Activated naive CD8-positive, alpha-beta T cell treated with anti-CD3 and anti-CD28 coated beads, Interleukin-2, amount 50 U/mL, for 24 hours (primary cell): ENCODE measurements at regions not wholly inside any gene's neighbourhood (a gene's known extent, or its start where the extent isn't known, plus 50 kb on each side); places are given as distances from the start of the nearest gene placed in this dataset.

Experiments used
- ATAC-seq: fragments of 150-1000 bp; cut with Tn5 transposase; one replicate; pipeline ENCODE4 v1.10.0; 2021
- DNase-seq: peaks from one replicate; pipeline ENCODE4 v3.0.0; 2021
- H3K27ac Mint-ChIP-seq: one replicate; pipeline ENCODE4 v1.8.0; 2021; ENCODE audit warnings: mild to moderate bottlenecking, mixed read lengths
- H3K27me3 Mint-ChIP-seq: one replicate; pipeline ENCODE4 v1.8.0; 2021; ENCODE audit warnings: mixed read lengths
- H3K36me3 Mint-ChIP-seq: one replicate; pipeline ENCODE4 v1.8.0; 2021; ENCODE audit warnings: low read depth, mixed read lengths
- H3K4me1 Mint-ChIP-seq: one replicate; pipeline ENCODE4 v1.8.0; 2021; ENCODE audit warnings: mixed read lengths
- H3K4me3 Mint-ChIP-seq: one replicate; pipeline ENCODE4 v1.8.0; 2021; ENCODE audit warnings: mild to moderate bottlenecking, moderate library complexity, mixed read lengths
- H3K9me3 Mint-ChIP-seq: one replicate; pipeline ENCODE4 v1.8.0; 2021; ENCODE audit warnings: mixed read lengths

DNA sequence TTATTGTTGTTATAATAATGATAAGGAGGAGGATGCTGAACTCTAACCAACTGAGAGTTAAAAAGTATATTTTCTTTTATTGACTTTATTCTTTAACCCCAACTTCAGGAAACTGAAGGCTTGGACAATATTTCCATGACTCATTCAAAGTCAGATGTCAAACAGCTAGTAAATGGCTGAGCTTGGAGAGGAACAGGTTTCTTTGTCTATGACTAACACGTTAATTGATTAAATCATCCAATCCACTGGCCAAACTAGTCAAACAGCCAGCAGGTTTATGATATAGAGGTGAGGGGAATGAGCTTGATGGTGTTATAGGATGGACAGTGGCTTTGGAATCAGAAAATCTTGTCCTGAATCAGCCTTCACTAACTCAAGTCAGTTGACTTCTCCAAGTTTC is 119.1 kb upstream of the WDR11 start:
- no peak for ATAC-seq

DNA sequence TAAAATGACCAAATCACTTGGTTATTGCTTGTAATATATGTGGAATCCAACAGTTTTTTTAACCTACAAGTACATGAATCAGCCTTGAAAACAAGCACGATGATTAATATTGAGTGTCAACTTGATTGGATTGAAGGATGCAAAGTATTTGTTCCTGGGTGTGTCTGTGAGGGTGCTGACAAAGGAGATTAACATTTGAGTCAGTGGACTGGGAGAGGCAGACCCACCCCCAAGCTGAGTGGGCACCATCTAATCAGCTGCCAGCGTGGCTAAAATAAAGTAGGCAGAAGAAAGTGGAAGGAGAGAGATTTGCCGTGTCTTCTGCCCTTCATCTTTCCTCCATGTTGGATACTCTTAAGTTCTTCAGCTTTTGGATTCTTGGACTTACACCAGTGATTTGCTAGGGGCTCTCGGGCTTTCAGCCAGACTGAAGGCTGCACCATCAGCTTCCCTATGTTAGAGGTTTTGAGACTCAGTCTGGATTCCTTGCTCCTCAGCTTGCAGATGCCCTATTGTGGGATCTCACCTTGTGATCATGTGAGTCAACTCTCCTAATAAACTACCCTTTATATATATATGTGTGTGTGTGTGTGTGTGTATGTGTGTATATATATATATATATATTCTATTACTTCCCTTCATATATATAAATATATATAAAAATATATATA is 118.4 kb upstream of the WDR11 start:
- H3K27me3 Mint-ChIP-seq, result peaks cover 2% of the 10 kb centered on the region
- H3K27ac Mint-ChIP-seq, result no peak overlapping the region
- H3K36me3 Mint-ChIP-seq, result no peaks in the 10 kb centered on the region
- no peaks in the 10 kb centered on the region for H3K9me3 Mint-ChIP-seq
- DNase-seq (no peak), ATAC-seq (peak; percentile 57)
- H3K4me1 Mint-ChIP-seq, result no peaks in the 10 kb centered on the region
- H3K4me3 Mint-ChIP-seq, result no peak overlapping the region

More for the DNA sequence above, 119.1 kb upstream of the WDR11 start:
- Mint-ChIP-seq H3K4me1 (no peaks in the 10 kb centered on the region), H3K4me3 (no peak overlapping the region), H3K27ac (no peak overlapping the region), H3K27me3 (peaks cover 2% of the 10 kb centered on the region), H3K36me3 (no peaks in the 10 kb centered on the region), H3K9me3 (no peaks in the 10 kb centered on the region)
- no peak for DNase-seq

DNA sequence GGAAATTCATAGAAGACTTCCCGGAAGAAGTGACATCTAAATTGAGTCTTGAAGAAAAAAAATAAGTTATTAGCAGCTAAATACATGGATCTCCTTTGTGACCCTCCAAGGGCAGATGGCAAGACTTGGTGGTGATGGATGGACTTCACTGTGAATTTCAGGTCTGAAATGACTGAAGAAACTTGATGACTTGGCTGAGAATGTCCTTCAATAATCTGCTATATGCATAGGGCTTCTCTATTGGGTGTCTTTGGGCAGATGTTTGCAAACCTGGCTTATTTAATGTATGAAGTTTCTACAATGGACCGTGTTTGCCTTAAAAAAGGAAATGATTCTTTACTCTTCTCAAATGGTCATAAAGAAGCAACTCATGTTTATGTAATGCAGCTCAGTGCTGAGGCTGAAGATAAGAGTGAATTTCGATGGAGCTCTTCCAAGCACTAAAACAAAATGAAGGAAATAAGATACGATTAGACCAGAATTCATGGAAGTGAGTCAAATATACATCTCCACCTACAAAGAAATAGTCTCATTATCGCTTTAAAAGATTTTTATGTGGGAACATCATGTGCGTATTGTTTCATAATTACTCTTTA is 116.6 kb upstream of the WDR11 start:
- no peaks in the 10 kb centered on the region for H3K9me3 Mint-ChIP-seq
- H3K36me3 Mint-ChIP-seq, result no peaks in the 10 kb centered on the region
- peaks cover 2% of the 10 kb centered on the region for H3K27me3 Mint-ChIP-seq
- H3K27ac Mint-ChIP-seq, result no peak overlapping the region
- no peak overlapping the region for H3K4me3 Mint-ChIP-seq
- DNase-seq, result no peak
- ATAC-seq, result no peak
- no peaks in the 10 kb centered on the region for H3K4me1 Mint-ChIP-seq

DNA sequence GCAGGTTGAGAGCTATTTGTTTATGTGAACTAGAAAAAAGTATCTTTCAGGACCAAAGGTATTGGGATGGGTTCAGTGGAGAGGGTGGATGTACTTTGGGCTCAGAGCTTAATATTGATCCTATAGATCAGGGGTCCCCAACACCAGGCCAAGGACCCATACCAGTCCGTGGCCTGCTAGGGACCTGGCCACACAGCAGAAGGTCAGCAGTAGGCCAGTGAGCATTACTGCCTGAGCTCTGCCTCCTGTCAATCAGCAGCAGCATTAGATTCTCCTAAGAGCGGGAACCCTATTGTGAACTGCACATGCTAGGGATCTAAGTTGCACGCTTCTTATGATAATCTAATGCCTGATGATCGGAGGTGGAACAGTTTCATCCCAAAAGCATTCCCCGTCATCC is 115.8 kb upstream of the WDR11 start:
- H3K4me1 Mint-ChIP-seq, result no peaks in the 10 kb centered on the region
- DNase-seq (no peak), ATAC-seq (no peak)
- no peak overlapping the region for H3K27ac Mint-ChIP-seq
- H3K36me3 Mint-ChIP-seq, result no peaks in the 10 kb centered on the region
- H3K27me3 Mint-ChIP-seq, result peaks cover 2% of the 10 kb centered on the region
- H3K4me3 Mint-ChIP-seq, result no peak overlapping the region
- no peaks in the 10 kb centered on the region for H3K9me3 Mint-ChIP-seq

DNA sequence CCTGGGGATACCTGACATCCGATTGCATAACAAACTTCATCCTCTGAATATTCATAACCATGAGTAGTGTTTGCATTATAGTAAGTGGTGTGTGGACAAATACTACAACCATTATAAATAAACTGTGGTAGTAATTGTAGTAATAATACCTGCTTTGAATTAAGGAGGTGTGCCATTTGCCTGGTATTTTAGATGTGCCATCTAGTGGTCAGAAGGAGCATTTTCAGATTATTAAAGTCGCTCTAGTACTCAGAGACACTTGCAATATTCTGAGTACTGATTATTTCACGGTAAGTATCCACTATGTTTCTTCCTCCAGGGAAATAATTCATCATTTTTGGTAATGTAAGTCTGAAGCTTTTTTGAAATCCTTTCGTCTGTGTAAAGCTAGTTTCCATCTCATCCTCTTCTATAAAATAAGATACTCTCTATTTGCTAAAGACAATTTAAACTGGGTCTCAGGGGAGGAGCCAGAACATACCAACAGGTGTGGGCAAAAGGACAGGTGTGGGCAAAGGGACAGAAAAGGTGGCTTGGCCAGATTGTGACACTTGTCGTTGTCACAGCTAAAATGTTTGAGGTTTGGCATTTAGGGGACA is 115.3 kb upstream of the WDR11 start:
- ATAC-seq (no peak), DNase-seq (no peak)
- Mint-ChIP-seq H3K27ac (no peak overlapping the region), H3K4me3 (no peak overlapping the region), H3K36me3 (no peaks in the 10 kb centered on the region), H3K27me3 (peaks cover 2% of the 10 kb centered on the region), H3K9me3 (no peaks in the 10 kb centered on the region), H3K4me1 (no peaks in the 10 kb centered on the region)

DNA sequence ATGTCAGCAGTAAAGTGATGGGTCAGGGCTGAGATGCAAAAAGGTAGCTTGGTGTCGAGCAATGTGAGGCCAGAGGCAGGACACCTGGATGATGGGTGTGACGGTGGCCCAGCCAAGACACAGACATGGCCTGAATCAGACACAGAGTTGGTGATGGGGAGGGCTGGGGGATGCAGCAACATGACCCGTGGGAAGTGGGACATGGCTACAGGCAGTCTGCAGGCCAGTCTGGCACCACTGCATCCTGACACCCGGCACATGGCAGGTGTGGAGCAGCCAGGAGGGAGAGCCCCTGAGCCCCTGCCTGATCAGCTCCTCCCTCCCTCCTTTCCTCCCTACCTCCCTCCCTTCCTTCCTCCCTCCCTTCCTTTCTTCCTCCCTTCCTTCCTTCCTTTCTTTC is 114.8 kb upstream of the WDR11 start:
- H3K36me3 Mint-ChIP-seq, result no peaks in the 10 kb centered on the region
- ATAC-seq (no peak), DNase-seq (no peak)
- H3K27ac Mint-ChIP-seq, result no peak overlapping the region
- peaks cover 2% of the 10 kb centered on the region for H3K27me3 Mint-ChIP-seq
- H3K4me3 Mint-ChIP-seq, result no peak overlapping the region
- no peaks in the 10 kb centered on the region for H3K9me3 Mint-ChIP-seq
- H3K4me1 Mint-ChIP-seq, result no peaks in the 10 kb centered on the region

DNA sequence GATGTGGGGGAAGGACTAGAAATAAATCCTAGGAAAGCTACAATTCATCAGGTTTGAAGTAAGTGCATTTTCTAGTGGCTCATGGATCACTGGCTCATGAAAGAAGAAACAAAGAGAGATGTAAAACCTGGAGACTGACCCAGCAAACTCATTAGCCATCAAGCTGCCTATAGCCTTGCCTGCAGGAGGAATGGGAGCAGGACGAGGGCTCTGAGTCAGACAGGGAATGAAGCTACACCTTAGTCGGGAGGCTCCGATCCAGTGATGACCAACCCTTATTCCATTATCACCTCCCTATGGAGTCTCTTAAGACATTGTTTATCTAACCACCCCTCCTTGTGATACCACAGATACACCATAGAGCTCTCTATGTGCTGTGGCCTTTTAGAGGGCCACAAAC is 112.5 kb upstream of the WDR11 start:
- DNase-seq (no peak), ATAC-seq (no peak)
- Mint-ChIP-seq H3K4me1 (no peaks in the 10 kb centered on the region), H3K27me3 (no peaks in the 10 kb centered on the region), H3K9me3 (no peaks in the 10 kb centered on the region), H3K27ac (no peak overlapping the region), H3K4me3 (no peak overlapping the region), H3K36me3 (no peaks in the 10 kb centered on the region)

DNA sequence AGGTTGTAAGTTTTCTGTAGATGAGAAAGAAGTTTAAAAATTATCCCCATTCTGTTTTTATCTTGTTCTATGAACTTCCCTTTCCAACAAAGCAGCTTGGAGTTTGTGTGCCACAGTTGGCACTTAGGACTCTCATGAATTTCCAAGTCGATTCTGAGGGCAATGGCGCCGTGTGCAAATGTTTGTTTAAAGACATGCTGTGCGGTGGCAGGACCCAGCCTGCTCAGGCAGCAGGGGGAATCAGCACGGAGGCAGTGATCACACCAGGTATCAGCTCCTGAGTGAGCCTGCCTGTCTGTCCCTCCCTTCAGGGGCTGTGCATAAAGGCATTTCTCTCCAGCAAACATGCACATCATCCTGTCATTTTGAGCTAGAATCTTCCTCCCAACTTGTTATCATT is 109.8 kb upstream of the WDR11 start:
- Mint-ChIP-seq H3K27ac (no peak overlapping the region), H3K4me3 (no peak overlapping the region), H3K36me3 (no peaks in the 10 kb centered on the region), H3K9me3 (no peaks in the 10 kb centered on the region), H3K4me1 (no peaks in the 10 kb centered on the region), H3K27me3 (peaks cover 1% of the 10 kb centered on the region)
- no peak for ATAC-seq
- no peak for DNase-seq

DNA sequence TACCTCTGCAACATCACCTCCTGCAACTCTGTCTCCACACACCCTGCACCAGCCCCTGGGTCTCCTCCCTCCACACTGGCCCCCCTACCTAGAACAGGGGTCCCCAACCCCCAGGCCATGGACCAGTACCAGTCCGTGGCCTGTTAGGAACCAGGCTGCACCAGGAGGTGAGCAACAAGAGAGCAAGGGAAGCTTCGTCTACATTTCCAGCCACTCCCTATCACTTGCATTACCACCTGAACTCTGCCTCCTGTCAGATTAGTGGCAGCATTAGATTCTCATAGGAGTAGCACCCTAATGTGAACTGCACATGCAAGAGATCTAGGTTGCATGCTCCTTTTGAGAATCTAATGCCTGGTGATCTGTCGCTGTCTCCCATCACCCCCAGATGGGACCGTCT is 108.8 kb upstream of the WDR11 start:
- Mint-ChIP-seq H3K4me3 (no peak overlapping the region), H3K4me1 (no peaks in the 10 kb centered on the region), H3K9me3 (no peaks in the 10 kb centered on the region), H3K27me3 (peaks cover 1% of the 10 kb centered on the region), H3K27ac (no peak overlapping the region), H3K36me3 (no peaks in the 10 kb centered on the region)
- DNase-seq (no peak), ATAC-seq (no peak)

DNA sequence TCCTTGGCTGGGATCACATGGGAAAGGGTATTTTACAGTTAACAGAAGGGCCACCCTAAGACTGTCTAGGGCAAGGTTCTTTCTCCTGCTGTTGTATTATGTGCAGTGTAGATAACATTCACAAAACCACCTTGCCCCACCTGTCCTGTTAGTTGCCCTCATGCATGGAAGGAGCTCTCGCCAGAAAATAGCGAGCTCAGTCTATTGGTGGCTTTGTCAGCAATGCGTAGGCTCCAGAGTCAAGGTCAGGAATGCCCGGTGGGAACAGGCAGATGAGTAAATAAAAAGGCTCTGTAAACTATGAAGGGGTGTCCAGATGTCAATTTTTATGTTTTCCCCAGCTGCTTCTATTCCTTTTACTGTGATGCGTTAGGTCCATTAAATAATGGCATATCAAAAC is 107.1 kb upstream of the WDR11 start:
- no peak for ATAC-seq
- no peak overlapping the region for H3K27ac Mint-ChIP-seq

DNA sequence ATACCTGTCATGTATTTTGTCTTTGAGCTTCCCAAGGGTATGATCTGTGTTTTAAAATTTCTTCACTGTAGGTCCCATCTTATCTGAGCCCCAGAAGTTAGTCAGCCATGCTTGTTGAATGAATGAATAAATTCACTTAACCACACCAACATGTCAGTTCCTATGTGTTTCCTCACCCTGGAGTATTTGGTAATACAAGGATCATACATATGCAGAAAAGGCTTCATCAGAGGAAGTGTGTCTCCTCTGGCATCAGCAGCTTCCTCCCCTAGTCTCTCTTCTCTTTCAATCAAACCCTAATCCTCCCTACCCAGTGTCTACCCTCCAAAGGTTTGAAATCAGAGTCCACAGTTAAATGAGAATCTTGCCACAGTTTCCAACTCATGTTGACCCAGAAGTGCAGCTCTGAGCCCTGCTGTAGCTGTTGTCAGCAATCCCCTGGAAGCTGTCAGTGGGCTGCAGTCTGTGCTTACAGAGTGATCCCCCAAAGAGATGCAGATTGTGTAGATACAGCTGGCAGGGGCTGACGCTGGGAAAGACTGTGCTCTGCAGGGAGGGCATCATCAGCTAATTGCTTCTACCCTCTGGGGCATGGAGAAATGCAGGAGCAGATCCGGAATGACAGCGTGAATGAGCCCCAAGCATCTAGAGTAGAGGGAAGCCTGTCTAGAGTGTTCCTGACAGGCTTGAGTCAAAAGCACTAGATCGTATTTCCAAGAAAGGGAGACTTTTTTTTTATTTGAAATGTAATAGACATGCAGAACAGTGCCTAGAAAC is 105.0 kb upstream of the WDR11 start:
- no peak overlapping the region for H3K27ac Mint-ChIP-seq
- H3K4me1 Mint-ChIP-seq, result peaks cover 5% of the 10 kb centered on the region
- DNase-seq (no peak), ATAC-seq (no peak)
- peaks cover 3% of the 10 kb centered on the region for H3K27me3 Mint-ChIP-seq
- H3K9me3 Mint-ChIP-seq, result no peaks in the 10 kb centered on the region
- no peak overlapping the region for H3K4me3 Mint-ChIP-seq
- H3K36me3 Mint-ChIP-seq, result no peaks in the 10 kb centered on the region

More for the DNA sequence above, 107.1 kb upstream of the WDR11 start:
- H3K36me3 Mint-ChIP-seq, result no peaks in the 10 kb centered on the region
- H3K4me1 Mint-ChIP-seq, result no peaks in the 10 kb centered on the region
- no peak for DNase-seq
- H3K27me3 Mint-ChIP-seq, result peaks cover 1% of the 10 kb centered on the region
- H3K9me3 Mint-ChIP-seq, result no peaks in the 10 kb centered on the region
- H3K4me3 Mint-ChIP-seq, result no peak overlapping the region

DNA sequence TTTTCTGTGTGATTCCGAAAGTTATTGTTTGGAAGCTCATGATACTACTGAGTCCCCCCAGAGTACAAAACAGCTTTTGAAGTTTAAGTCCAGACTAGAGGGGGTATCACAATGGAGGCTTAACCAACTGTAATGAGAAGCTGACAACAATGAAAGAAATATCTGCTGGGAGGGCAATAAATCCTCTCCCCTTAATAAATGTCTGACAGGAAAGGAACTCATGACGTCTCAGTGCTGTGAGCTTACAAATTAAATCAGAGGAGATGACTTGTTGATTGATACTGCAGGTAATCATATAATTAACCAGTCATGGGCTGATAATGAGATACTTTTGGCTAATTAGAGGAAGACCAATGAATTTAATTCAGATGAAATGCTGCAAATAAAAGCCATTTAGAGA is 102.6 kb upstream of the WDR11 start:
- peaks cover 5% of the 10 kb centered on the region for H3K4me1 Mint-ChIP-seq
- peaks cover 9% of the 10 kb centered on the region for H3K27me3 Mint-ChIP-seq
- H3K36me3 Mint-ChIP-seq, result no peaks in the 10 kb centered on the region
- no peak overlapping the region for H3K27ac Mint-ChIP-seq
- H3K4me3 Mint-ChIP-seq, result no peak overlapping the region
- ATAC-seq (no peak), DNase-seq (no peak)
- no peaks in the 10 kb centered on the region for H3K9me3 Mint-ChIP-seq

DNA sequence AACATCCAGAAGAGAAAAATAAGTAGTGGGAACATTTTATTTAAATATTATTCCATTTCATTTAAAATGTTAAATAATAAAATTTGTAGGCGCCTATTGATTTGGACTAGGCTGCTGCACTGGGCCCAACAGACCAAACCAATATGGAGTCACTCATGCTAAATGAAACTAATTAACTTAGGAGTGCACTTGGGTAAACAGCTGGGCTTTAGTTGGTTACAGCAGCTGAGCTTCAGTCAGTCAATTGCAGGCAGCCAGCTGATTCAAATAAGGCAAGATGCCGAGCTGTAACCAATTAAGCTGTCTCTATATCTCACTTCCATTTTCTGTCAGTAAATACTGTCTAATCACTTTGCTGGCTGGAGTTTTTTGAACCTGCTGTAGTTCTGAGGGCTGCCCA is 102.1 kb upstream of the WDR11 start:
- Mint-ChIP-seq H3K9me3 (no peaks in the 10 kb centered on the region), H3K36me3 (no peaks in the 10 kb centered on the region), H3K4me3 (no peak overlapping the region), H3K4me1 (peaks cover 5% of the 10 kb centered on the region), H3K27me3 (peaks cover 12% of the 10 kb centered on the region), H3K27ac (no peak overlapping the region)
- no peak for DNase-seq
- no peak for ATAC-seq

DNA sequence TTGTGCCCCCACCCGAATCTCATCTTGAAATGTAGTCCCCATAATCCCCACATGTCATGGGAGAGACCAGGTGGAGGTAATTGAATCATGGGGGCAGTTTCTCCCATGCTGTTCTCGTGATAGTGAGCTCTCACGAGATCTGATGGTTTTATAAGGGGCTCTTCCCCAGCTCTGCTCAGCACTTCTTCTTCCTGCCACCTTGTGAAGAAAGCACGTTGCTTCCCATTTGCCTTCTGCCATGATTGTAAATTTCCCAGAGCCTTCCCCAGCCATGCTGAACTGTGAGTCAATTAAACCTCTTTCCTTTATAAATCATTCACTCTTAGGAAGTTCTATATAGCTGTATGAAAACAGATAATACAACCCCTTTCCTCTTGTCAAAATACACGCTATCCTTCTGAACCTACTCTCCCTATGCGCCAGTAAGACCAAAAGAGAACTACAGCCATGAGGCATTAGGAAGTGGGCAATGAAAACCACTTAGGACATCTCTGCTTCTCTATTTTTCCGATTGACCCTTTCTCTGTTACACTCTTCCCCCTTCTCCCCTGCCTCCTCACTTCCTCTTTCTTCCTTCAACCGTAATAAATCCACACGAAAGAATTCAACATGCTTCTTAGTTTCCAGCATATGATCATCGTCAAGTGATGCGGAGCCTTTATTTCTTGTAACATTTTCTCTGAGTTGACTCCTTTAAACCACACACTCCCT is 101.2 kb upstream of the WDR11 start:
- Mint-ChIP-seq H3K27me3 (peaks cover 16% of the 10 kb centered on the region), H3K27ac (no peak overlapping the region), H3K36me3 (no peaks in the 10 kb centered on the region), H3K4me1 (peaks cover 5% of the 10 kb centered on the region), H3K9me3 (no peaks in the 10 kb centered on the region), H3K4me3 (no peak overlapping the region)
- ATAC-seq (no peak), DNase-seq (no peak)
